HG02852 (cell line): ENCODE measurements at regions not wholly inside any gene's neighbourhood (a gene's known extent, or its start where the extent isn't known, plus 50 kb on each side); places are given as distances from the start of the nearest gene placed in this dataset.
"Not testable (repeated sequence)": the region's sequence is repeated elsewhere in the genome, so short reads cannot be mapped to it uniquely, and the experiment has no call there.

Experiments
- ATAC-seq: cut with Tn5 transposase; IDR thresholded peaks from one replicate; pipeline ENCODE4 v1.9.1; 2021; ENCODE audit warnings: mild to moderate bottlenecking, moderate library complexity; ENCODE audit not compliant: unreplicated experiment

DNA sequence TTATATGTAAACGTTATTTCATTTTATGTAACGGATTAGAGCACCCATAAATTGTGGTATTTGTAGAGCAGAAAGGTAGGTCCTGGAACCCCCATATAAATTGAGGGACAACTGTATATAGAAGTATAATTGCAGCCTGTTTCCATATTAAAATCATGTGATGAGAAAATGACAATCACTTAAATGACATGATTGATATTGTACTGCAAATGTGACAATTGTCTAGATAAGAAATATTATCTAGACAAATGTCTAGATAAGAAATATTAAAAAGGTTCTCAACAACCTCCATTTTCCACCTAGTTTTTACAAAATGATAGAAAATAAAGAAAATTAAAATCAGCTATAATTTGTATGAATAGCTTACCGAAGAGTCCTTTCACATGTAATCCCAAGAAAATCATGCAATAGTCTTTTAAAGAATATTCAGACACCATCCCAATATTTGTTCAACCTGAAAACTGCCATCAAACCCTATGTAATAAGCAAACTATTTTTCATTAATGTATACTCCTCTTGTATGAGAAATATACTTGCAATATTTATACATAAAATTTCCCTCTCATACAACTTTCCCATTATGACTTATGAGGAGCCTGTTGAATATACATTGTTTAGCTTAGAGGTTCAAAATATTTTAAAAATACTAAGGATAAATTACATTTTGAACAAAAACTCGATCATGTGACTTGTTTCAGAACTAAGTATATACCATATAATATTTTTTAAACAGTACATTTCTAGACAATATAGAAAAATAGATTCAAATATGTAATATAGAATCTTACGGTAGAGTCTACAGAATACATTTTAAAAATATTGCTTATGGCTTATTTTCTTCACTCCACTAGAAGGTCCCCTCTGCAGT is 153.2 kb downstream of the CRPPA start:
- ATAC-seq: no peak

DNA sequence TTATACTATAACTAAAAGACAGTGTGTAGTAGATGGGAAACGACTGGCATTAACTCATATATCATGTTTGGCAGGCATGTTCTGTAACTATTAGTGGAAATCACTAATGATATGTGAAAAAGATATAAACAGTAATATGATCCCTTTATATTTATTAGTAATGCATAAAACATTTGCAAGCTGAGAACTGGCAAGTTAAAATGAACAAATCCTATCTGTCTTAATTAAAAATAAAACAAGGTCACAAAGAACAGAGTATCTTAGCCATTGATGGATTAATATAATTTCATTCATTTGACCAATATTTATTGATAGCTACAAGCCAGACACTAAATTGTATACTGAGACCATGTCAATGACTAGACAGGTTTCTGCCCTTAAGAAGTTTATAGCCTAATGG is 154.5 kb downstream of the CRPPA start:
- ATAC-seq: no peak

DNA sequence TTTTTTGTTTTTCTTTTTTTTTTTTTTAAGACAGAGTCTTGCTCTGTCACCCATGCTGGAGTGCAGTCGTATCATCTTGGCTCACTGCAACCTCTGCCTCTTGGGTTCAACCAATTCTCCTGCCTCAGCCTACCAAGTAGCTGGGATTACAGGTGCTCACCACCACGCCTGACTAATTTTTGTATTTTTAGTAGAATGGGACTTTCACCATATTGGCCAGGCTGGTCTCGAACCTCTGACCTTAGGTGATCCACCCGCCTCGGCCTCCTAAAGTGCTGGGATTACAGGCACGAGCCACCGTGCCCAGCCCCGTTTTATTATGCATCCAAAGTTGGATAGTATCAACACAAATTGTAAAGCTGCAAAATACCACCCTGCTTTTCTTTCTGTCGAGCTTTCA is 154.9 kb downstream of the CRPPA start:
- not testable (repeated sequence) for ATAC-seq

GRCh38 chr7:16265863-16266458 is 155.4 kb downstream of the CRPPA start:
- ATAC-seq: no peak

GRCh38 chr7:16264823-16265804 is 156.2 kb downstream of the CRPPA start:
- ATAC-seq: no peak

- no peak for ATAC-seq
Observed at GRCh38 chr7:16264036-16264819, 157.1 kb downstream of the CRPPA start.

DNA sequence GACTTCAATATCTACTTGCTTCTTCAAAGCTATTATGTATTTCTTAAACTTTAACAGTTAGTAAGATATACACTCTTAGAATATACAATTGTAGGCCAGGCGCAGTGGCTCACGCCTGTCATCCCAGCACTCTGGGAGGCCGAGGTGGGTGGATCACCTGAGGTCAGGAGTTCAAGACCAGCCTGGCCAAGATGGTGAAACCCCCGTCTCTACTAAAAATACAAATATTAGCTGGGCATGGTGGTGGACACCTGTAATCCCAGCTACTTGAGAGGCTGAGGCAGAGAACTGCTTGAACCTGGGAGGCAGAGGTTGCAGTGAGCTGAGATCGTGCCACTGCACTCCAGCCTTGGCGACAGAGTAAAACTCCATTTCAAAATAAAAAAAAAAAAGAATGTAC is 158.0 kb downstream of the CRPPA start:
- not testable (repeated sequence) for ATAC-seq

DNA sequence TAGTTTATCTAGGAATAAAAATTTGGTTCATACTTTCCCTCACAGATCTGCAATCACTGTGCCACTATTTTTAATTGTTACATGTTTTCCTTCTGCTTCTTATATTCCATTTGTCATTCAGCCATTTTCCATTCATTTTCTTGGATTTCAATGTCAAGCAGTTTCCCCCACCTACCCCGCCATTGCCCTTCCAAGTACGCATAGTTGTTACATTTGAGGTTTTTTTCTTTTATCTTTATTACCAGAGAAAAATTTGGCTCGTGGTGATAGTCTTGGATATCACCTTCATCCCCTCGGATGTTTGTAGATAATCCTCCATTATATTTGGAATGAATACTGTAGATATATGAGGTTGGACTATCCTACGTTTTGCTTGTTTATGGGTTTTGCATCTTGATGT is 159.7 kb downstream of the CRPPA start:
- no peak for ATAC-seq

- ATAC-seq: no peak
Observed at GRCh38 chr7:16261100-16261499, 160.2 kb downstream of the CRPPA start.

GRCh38 chr7:16260236-16260728 is 161.1 kb downstream of the CRPPA start:
- no peak for ATAC-seq

GRCh38 chr7:16256419-16256818 is 164.9 kb downstream of the CRPPA start:
- ATAC-seq: not testable (repeated sequence)

GRCh38 chr7:16255952-16256351 is 165.4 kb downstream of the CRPPA start:
- not testable (repeated sequence) for ATAC-seq

GRCh38 chr7:16250655-16251054 is 170.7 kb downstream of the CRPPA start:
- ATAC-seq: not testable (repeated sequence)

DNA sequence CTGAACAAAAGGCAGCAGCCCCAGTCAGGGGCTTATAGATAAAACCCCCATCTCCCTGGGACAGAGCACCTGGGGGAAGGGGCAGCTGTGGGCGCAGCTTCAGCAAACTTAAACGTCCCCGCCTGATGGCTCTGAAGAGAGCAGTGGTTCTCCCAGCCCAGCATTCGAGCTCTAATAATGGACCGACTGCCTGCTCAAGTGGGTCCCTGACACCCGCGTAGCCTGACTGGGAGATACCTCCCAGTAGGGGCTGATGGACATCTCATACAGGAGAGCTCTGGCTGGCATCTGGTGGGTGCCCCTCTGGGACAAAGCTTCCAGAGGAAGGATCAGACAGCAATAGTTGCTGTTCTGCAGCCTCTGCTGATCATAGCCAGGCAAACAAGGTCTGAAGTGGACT is 172.1 kb downstream of the CRPPA start:
- not testable (repeated sequence) for ATAC-seq

GRCh38 chr7:16248556-16248955 is 172.8 kb downstream of the CRPPA start:
- ATAC-seq: not testable (repeated sequence)

- ATAC-seq: no peak
Observed at GRCh38 chr7:16244469-16244868, 176.9 kb downstream of the CRPPA start.

GRCh38 chr7:16242920-16243319 is 178.4 kb downstream of the CRPPA start:
- no peak for ATAC-seq

GRCh38 chr7:16241017-16241416 is 180.3 kb downstream of the CRPPA start:
- ATAC-seq: no peak

GRCh38 chr7:16236381-16236780 is 185.0 kb downstream of the CRPPA start:
- no peak for ATAC-seq
